ENCODE measurements at regions not wholly inside any gene's neighbourhood (a gene's known extent, or its start where the extent isn't known, plus 50 kb on each side); places are given as distances from the start of the nearest gene placed in this dataset.

GRCh38 chr5:57780306-57780960 is 297.8 kb upstream of the ACTBL2 start:
- Histone ChIP-seq H3K27me3 (no peaks in the 10 kb centered on the region), H3K27ac (peak overlapping the region in 11 of 12 donors; percentile 2 to 73 (median 50)), H3K4me3 (peak overlapping the region in 3 of 12 donors; percentile 1 to 8 (median 7)), H3K36me3 (no peaks in the 10 kb centered on the region), H3K9me3 (no peaks in the 10 kb centered on the region), H3K4me1 (peaks cover 5 to 43% (median 17%) of the 10 kb centered on the region in 12 donors)
- TF ChIP-seq CTCF (IDR thresholded peaks at IDR 0.05) (no peak), POLR2A (IDR thresholded peaks at IDR 0.05) (no peak)
- ATAC-seq (peak; percentile 52 to 83 (median 76)), DNase-seq (peak; percentile 33 to 58 (median 46))
- intact Hi-C loops (cut with DNase I): loop anchor here (1.0 to 5.0 kb wide), 12 partner anchors 57 to 682 kb away; partner anchors contain the start of gene PLK2 (in 4 of the 10)
- 45 to 77% (median 61%) methylated on average over 12 of the region's 12 CpGs for WGBS, 4 donors

GRCh38 chr5:57779383-57780223 is 297.0 kb upstream of the ACTBL2 start:
- Histone ChIP-seq H3K4me1 (peaks cover 5 to 40% (median 17%) of the 10 kb centered on the region in 12 donors), H3K9me3 (no peaks in the 10 kb centered on the region), H3K27ac (peak overlapping the region in 11 of 12 donors; percentile 2 to 73 (median 50)), H3K4me3 (peak overlapping the region in 3 of 12 donors; percentile 1 to 8 (median 7)), H3K27me3 (no peaks in the 10 kb centered on the region), H3K36me3 (no peaks in the 10 kb centered on the region)
- ATAC-seq: peak; percentile 78 to 88 (median 84)
- WGBS, 4 donors: 13 to 24% (median 14%) methylated on average over 3 of the region's 3 CpGs
- TF ChIP-seq CTCF (IDR thresholded peaks at IDR 0.05) (peak; percentile 46 to 82 (median 71)), POLR2A (IDR thresholded peaks at IDR 0.05) (no peak)
- intact Hi-C loops (cut with DNase I): loop anchor here (1.0 to 10.0 kb wide), 20 partner anchors 58 to 683 kb away; partner anchors contain the start of gene PLK2 (in 8 of the 10)
- DNase-seq: peak in 2 of 5 donors; percentile 41 to 43

GRCh38 chr5:57778501-57779091 is 296.0 kb upstream of the ACTBL2 start:
- no peaks in the 10 kb centered on the region for H3K9me3 ChIP-seq
- ATAC-seq (no peak), DNase-seq (no peak)
- H3K4me3 ChIP-seq: no peak overlapping the region
- no peaks in the 10 kb centered on the region for H3K27me3 ChIP-seq
- intact Hi-C loops (cut with DNase I): loop anchor here (1.0 to 10.0 kb wide), 14 partner anchors 81 to 682 kb away; partner anchors contain the start of gene PLK2 (in 4 of the 10)
- WGBS, 4 donors: 74 to 93% (median 81%) methylated on average over 1 of the region's 1 CpG
- no peak overlapping the region for H3K27ac ChIP-seq
- H3K4me1 ChIP-seq: peaks cover 3 to 33% (median 17%) of the 10 kb centered on the region in 12 donors
- no peaks in the 10 kb centered on the region for H3K36me3 ChIP-seq
- TF ChIP-seq POLR2A (IDR thresholded peaks at IDR 0.05) (no peak), CTCF (IDR thresholded peaks at IDR 0.05) (no peak)
